Uterus (tissue), 3 donors: ENCODE measurements at regions not wholly inside any gene's neighbourhood (a gene's known extent, or its start where the extent isn't known, plus 50 kb on each side); places are given as distances from the start of the nearest gene placed in this dataset.

Experiments
- DNase-seq, 2 donors: peaks; one replicate each; pipeline ENCODE4 v3.0.0-alpha.2; 2019 to 2020
- H3K27ac ChIP-seq, 2 donors: fragments of 200-600 bp; sonication (generic); 1 replicate in 1 of 2; 2 replicates in 1 of 2; pipeline ENCODE4 v1.5.1; 2016 to 2018
- H3K27me3 ChIP-seq, 2 donors: fragments of 200-600 bp; sonication (generic); one replicate each; pipeline ENCODE4 v1.5.1; 2018 to 2019; ENCODE audit warnings: control low read depth in 1 of 2
- H3K36me3 ChIP-seq, 2 donors: fragments of 200-600 bp; sonication (generic); one replicate each; pipeline ENCODE4 v1.5.1; 2019; ENCODE audit warnings: control low read depth in 1 of 2
- H3K4me1 ChIP-seq, 2 donors: fragments of 200-600 bp; sonication (generic); one replicate each; pipeline ENCODE4 v1.5.1; 2018 to 2019; ENCODE audit warnings: control low read depth in 1 of 2
- H3K4me3 ChIP-seq, 2 donors: fragments of 200-600 bp; sonication (generic); 1 replicate in 1 of 2; 2 replicates in 1 of 2; pipeline ENCODE4 v1.5.1; 2018 to 2019; ENCODE audit warnings: mild to moderate bottlenecking in 1 of 2
- H3K9me3 ChIP-seq, 2 donors: fragments of 200-600 bp; sonication (generic); one replicate each; pipeline ENCODE4 v1.5.1; 2019; ENCODE audit warnings: control low read depth in 1 of 2
- POLR2A ChIP-seq, 2 donors: fragments of 450-650 bp; IDR thresholded peaks; one replicate each; pipeline ENCODE4 v1.6.1; 2016; ENCODE audit warnings: antibody characterized with exemption in 2 of 2, mild to moderate bottlenecking in 1 of 2, moderate library complexity in 1 of 2
- intact Hi-C: fragments of 100-400 bp; cut with DNase I; formaldehyde crosslinking; loops from one replicate; pipeline ENCODE4 v1.15.1; 2023; ENCODE audit warnings: low total_unique reads
- TF ChIP-seq, protein P1 (sequence below), 4 experiments: fragments of 200-600 bp in 2 of 4; fragments of 450-650 bp in 2 of 4; sonication (generic) in 2 of 4; IDR thresholded peaks; one replicate each; pipeline ENCODE4 v1.5.1; 2016 to 2019; ENCODE audit warnings: antibody characterized with exemption in 4 of 4, mild to moderate bottlenecking in 2 of 4, moderate library complexity in 1 of 4
- donor health status: DM: yes; HTN: yes; CAD: no.

DNA sequence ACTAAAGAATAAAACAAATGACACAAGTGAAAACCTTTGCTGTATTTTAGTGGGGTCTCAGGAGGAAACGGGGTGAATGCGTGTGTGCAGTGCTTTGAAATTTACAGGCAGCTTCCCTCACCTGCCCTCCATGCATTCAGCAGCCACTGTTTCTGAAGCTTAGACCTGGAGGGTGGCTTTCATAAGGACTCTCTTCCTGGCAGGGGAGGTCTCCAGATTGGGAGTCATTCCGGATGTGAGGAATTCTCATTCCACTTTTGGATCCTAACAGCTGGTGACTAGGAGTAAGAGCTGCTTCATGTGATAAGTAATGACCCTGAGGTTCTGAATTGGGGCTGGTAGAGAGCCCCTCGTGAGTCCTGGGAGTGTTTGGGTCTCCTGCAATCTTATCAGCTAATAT lies 192.5 kb downstream of the SH3BP4 start:
- no peak overlapping the region for H3K27ac ChIP-seq
- no peak for DNase-seq

DNA sequence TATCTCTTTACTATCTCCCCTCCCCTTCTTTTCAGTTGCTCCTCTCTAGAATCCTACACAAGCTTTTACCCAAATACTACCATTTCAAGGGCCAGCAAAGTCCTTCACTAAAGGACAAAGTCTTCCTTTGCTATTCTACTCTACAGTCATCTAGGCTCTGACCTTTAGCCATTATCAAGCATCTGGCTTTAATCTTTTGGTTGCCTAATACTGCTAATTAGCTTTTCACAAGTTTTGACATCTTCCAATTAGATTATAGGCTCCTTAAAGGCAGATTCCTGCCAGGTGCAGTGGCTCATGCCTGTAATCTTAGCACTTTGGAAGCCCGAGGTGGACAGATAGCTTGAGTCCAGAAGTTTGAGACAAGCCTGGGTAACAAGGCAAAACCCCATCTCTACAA lies 194.4 kb downstream of the SH3BP4 start:
- Histone ChIP-seq H3K4me1 (no peaks in the 10 kb centered on the region), H3K9me3 (no peaks in the 10 kb centered on the region), H3K36me3 (no peaks in the 10 kb centered on the region), H3K27me3 (no peaks in the 10 kb centered on the region), H3K27ac (no peak overlapping the region), H3K4me3 (no peak overlapping the region)
- no peak for DNase-seq
- no peak for TF ChIP-seq POLR2A (IDR thresholded peaks at IDR 0.05)
- TF ChIP-seq, protein P1, sequence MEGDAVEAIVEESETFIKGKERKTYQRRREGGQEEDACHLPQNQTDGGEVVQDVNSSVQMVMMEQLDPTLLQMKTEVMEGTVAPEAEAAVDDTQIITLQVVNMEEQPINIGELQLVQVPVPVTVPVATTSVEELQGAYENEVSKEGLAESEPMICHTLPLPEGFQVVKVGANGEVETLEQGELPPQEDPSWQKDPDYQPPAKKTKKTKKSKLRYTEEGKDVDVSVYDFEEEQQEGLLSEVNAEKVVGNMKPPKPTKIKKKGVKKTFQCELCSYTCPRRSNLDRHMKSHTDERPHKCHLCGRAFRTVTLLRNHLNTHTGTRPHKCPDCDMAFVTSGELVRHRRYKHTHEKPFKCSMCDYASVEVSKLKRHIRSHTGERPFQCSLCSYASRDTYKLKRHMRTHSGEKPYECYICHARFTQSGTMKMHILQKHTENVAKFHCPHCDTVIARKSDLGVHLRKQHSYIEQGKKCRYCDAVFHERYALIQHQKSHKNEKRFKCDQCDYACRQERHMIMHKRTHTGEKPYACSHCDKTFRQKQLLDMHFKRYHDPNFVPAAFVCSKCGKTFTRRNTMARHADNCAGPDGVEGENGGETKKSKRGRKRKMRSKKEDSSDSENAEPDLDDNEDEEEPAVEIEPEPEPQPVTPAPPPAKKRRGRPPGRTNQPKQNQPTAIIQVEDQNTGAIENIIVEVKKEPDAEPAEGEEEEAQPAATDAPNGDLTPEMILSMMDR (IDR thresholded peaks at IDR 0.05) = no peak
- intact Hi-C loops = no loop called here

More for the DNA sequence above, 192.5 kb downstream of the SH3BP4 start:
- Histone ChIP-seq H3K4me1 (no peaks in the 10 kb centered on the region), H3K27me3 (no peaks in the 10 kb centered on the region), H3K36me3 (no peaks in the 10 kb centered on the region), H3K4me3 (no peak overlapping the region), H3K9me3 (no peaks in the 10 kb centered on the region)
- intact Hi-C loops = no loop called here
- TF ChIP-seq, protein P1 (IDR thresholded peaks at IDR 0.05) = no peak
- TF ChIP-seq POLR2A (IDR thresholded peaks at IDR 0.05) = no peak

DNA sequence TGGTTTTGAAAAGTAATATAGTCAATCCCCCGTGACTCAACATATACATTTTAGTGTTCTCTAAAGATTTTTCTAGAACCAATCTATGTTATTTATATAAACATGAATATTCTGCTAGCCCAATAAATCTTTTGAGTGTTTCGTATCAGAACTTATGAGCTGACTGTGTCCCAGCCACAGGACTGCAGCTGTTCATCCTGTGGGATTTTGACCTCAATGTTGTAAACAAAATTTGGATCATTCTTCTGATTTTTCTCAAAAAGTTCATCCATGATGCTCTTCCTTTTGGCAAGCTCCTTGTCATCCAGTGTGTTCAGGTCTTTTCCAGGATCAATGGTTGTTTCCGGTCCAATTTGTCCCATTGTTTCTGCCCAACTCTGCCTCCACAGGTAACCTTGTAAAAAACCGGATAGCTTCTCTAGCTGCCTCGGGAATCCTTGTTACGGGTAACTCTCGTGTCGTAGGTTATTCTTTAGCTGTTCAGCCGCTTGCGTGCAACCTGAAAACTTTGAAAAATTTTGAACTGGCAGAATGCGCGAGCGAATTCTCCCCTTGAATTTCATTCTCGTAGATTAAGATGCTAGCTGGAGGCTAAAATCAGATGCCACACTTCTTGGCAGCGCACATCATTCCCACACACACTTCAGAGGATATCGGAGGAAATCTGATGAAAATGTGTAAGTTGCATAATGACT lies 195.2 kb downstream of the SH3BP4 start:
- intact Hi-C loops = no loop called here
- no peaks in the 10 kb centered on the region for H3K4me1 ChIP-seq

DNA sequence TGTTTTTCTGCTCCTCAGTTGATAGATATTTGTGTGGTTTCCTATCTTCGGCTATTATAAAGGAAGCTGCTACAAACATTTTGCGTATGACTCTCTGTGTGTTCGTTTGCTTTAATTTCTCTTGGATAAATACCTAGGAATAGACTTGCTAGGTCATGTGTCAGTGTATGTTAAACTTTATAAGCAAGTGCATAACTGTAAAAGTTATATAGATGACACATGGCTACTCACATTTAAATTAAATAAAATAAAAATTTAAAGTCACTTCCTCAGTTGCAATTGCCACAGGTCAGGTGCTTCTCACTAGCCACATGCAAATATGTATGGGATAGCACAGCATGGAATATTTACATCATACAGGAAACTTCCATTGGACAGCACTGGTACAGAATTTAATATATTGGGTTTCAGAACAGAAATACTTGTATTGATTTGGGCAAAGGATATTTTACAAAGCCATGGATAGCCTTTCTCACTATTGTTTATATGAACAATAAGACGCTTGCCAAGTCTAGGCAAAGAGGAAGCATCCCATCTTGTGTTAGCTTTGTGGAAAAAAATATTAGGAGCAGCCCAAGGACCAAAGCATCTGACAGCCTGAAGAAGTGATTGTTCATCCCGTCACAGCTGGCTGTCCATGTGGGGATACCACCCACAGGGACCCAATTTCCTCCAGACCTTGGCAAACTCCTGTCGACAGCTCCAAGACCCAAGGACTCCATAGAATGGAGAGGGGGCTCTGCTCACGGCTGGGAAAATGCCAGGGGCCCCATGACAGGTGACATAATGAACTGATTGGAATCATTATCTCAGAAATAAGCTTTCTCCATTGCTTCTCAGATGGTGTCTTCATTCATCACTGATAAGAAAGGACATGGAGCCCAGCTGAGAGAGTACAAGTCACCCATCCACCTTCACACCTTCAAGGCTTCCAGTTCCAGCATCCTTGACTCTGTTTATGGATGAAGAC lies 196.7 kb downstream of the SH3BP4 start:
- H3K36me3 ChIP-seq = no peaks in the 10 kb centered on the region
- intact Hi-C loops = no loop called here

More for the DNA sequence above, 195.2 kb downstream of the SH3BP4 start:
- no peak for TF ChIP-seq POLR2A (IDR thresholded peaks at IDR 0.05)
- TF ChIP-seq, protein P1 (IDR thresholded peaks at IDR 0.05) = no peak
- Histone ChIP-seq H3K36me3 (no peaks in the 10 kb centered on the region), H3K27ac (no peak overlapping the region), H3K27me3 (no peaks in the 10 kb centered on the region), H3K4me3 (no peak overlapping the region), H3K9me3 (no peaks in the 10 kb centered on the region)
- no peak for DNase-seq

More for the DNA sequence above, 196.7 kb downstream of the SH3BP4 start:
- DNase-seq = no peak
- TF ChIP-seq POLR2A (IDR thresholded peaks at IDR 0.05) = no peak
- TF ChIP-seq, protein P1 (IDR thresholded peaks at IDR 0.05) = no peak
- no peak overlapping the region for H3K27ac ChIP-seq
- H3K9me3 ChIP-seq = no peaks in the 10 kb centered on the region
- H3K4me1 ChIP-seq = no peaks in the 10 kb centered on the region
- H3K27me3 ChIP-seq = no peaks in the 10 kb centered on the region
- H3K4me3 ChIP-seq = no peak overlapping the region
